ENCODE measurements at regions not wholly inside any gene's neighbourhood (a gene's known extent, or its start where the extent isn't known, plus 50 kb on each side); places are given as distances from the start of the nearest gene placed in this dataset.
"Not testable (repeated sequence)": the region's sequence is repeated elsewhere in the genome, so short reads cannot be mapped to it uniquely, and the experiment has no call there.

DNA sequence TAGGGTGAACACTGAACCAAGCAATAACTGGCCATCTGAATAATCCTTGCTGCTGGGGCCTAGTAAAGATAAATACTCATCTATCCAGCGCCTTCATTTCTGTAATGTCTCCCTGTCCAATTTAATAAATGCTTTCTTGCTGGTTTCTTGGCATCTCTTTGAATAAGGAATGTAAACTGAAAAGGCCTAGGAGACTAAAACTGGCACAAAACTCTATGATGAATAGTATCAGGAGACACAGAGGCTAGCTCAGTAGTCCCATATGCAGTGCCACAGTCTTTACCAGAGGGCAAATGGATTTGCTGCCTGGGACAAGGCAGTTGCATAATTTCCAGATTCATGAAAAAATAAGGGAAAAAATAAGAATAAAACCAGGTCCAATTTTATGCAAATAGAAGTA, 324.4 kb downstream of the CENPW start:
- intact Hi-C loops (cut with DNase I), result no loop called here
- no peaks in the 10 kb centered on the region for H3K36me3 ChIP-seq
- no peaks in the 10 kb centered on the region for H3K4me1 ChIP-seq
- H3K27me3 ChIP-seq, result no peaks in the 10 kb centered on the region
- no peak for TF ChIP-seq POLR2AphosphoS5 (IDR thresholded peaks at IDR 0.05; ENCODE audit: insufficient read depth in 1 of 2, low read depth in 1 of 2)
- TF ChIP-seq, protein P1, sequence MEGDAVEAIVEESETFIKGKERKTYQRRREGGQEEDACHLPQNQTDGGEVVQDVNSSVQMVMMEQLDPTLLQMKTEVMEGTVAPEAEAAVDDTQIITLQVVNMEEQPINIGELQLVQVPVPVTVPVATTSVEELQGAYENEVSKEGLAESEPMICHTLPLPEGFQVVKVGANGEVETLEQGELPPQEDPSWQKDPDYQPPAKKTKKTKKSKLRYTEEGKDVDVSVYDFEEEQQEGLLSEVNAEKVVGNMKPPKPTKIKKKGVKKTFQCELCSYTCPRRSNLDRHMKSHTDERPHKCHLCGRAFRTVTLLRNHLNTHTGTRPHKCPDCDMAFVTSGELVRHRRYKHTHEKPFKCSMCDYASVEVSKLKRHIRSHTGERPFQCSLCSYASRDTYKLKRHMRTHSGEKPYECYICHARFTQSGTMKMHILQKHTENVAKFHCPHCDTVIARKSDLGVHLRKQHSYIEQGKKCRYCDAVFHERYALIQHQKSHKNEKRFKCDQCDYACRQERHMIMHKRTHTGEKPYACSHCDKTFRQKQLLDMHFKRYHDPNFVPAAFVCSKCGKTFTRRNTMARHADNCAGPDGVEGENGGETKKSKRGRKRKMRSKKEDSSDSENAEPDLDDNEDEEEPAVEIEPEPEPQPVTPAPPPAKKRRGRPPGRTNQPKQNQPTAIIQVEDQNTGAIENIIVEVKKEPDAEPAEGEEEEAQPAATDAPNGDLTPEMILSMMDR (IDR thresholded peaks at IDR 0.05), result no peak
- no peak for TF ChIP-seq POLR2A (IDR thresholded peaks at IDR 0.05)
- no peaks in the 10 kb centered on the region for H3K9me3 ChIP-seq
- H3K4me3 ChIP-seq, result no peak overlapping the region
- no peak overlapping the region for H3K27ac ChIP-seq
- DNase-seq (ENCODE audit: extremely low spot score in 2 of 2), result no peak

DNA sequence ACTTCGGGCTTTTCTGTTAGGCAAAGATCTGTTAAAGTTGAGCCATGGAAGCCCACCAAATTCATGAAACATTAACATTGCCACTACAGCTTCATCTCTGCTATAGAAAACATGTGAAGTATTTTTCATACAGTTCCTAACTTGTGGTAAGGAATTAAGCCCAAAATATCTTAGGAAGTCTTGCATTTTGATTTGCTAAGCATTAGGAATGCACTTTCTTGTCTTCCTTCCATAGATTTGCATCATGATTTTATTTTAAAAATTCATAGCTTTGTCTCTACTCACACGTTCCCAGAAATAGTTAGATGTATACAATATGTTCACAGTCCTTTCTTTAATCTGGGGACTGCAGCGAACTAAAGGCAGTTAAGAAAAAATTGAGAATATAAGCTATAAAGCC, 325.6 kb downstream of the CENPW start:
- Histone ChIP-seq H3K36me3 (no peaks in the 10 kb centered on the region), H3K27me3 (no peaks in the 10 kb centered on the region), H3K9me3 (no peaks in the 10 kb centered on the region), H3K4me1 (no peaks in the 10 kb centered on the region), H3K27ac (no peak overlapping the region), H3K4me3 (no peak overlapping the region)
- DNase-seq (ENCODE audit: extremely low spot score in 2 of 2), result no peak
- intact Hi-C loops (cut with DNase I), result no loop called here
- TF ChIP-seq POLR2AphosphoS5 (IDR thresholded peaks at IDR 0.05; ENCODE audit: insufficient read depth in 1 of 2, low read depth in 1 of 2) (no peak), POLR2A (IDR thresholded peaks at IDR 0.05) (no peak)
- TF ChIP-seq, protein P1 (IDR thresholded peaks at IDR 0.05), result no peak

DNA sequence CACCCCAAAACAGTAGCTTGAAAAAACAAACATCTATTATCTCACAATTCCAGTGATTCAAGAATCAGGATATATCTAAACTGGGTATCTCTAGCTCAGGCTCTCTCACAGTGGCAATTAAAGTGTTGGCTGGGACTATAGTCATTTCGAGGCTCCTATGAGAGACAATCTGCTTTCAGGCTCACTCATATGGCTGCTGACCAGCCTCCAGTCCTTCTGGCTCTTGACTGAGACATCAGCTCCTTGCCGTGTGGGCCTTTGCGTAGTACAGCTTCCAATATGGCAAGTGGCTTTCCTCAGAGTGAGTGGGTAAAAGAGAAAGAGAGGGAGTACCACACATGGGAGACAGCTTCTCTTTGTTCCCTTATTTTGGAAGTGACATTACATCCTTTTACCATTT, 327.2 kb downstream of the CENPW start:
- TF ChIP-seq, protein P1 (IDR thresholded peaks at IDR 0.05), result no peak
- TF ChIP-seq POLR2AphosphoS5 (IDR thresholded peaks at IDR 0.05; ENCODE audit: insufficient read depth in 1 of 2, low read depth in 1 of 2) (no peak), POLR2A (IDR thresholded peaks at IDR 0.05) (no peak)
- no peak overlapping the region for H3K27ac ChIP-seq
- H3K4me1 ChIP-seq, result no peaks in the 10 kb centered on the region
- no peaks in the 10 kb centered on the region for H3K9me3 ChIP-seq
- DNase-seq (ENCODE audit: extremely low spot score in 2 of 2), result no peak
- H3K27me3 ChIP-seq, result no peaks in the 10 kb centered on the region
- intact Hi-C loops (cut with DNase I), result no loop called here
- no peak overlapping the region for H3K4me3 ChIP-seq
- no peaks in the 10 kb centered on the region for H3K36me3 ChIP-seq

GRCh38 chr6:126667728-126668127, 327.8 kb downstream of the CENPW start:
- TF ChIP-seq, protein P1 (IDR thresholded peaks at IDR 0.05), result no peak
- TF ChIP-seq POLR2A (IDR thresholded peaks at IDR 0.05) (no peak), POLR2AphosphoS5 (IDR thresholded peaks at IDR 0.05; ENCODE audit: insufficient read depth in 1 of 2, low read depth in 1 of 2) (no peak)
- Histone ChIP-seq H3K27ac (no peak overlapping the region), H3K4me3 (no peak overlapping the region), H3K36me3 (no peaks in the 10 kb centered on the region), H3K9me3 (no peaks in the 10 kb centered on the region), H3K27me3 (no peaks in the 10 kb centered on the region), H3K4me1 (no peaks in the 10 kb centered on the region)
- intact Hi-C loops (cut with DNase I), result no loop called here
- DNase-seq (ENCODE audit: extremely low spot score in 2 of 2), result no peak

DNA sequence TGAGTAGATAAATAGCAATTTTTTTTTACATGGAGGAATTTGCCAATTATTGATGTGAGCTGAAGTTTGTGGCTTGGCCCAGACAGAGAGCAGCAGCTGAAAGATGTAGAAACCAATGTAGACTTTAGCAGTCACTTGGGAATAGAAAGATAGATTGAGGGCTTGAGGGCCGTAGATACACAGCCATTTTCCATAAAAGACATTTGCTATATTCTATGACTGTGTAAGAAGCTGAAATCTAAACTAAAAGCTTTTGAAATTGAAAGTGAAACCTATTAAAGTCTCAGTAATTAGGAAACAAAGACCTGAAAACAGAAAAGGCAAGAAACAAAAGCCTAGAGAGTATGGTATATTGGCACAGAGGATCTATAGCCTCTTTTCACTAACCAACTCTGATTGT, 332.7 kb downstream of the CENPW start:
- intact Hi-C loops (cut with DNase I), result no loop called here
- no peak overlapping the region for H3K4me3 ChIP-seq
- H3K9me3 ChIP-seq, result no peaks in the 10 kb centered on the region
- no peaks in the 10 kb centered on the region for H3K27me3 ChIP-seq
- no peaks in the 10 kb centered on the region for H3K36me3 ChIP-seq
- H3K27ac ChIP-seq, result no peak overlapping the region
- TF ChIP-seq, protein P1 (IDR thresholded peaks at IDR 0.05), result no peak
- TF ChIP-seq POLR2A (IDR thresholded peaks at IDR 0.05), result no peak
- no peaks in the 10 kb centered on the region for H3K4me1 ChIP-seq
- no peak for DNase-seq (ENCODE audit: extremely low spot score in 2 of 2)

- H3K4me1 ChIP-seq; H3K27me3 ChIP-seq; H3K9me3 ChIP-seq; DNase-seq (ENCODE audit: extremely low spot score in 2 of 2); H3K4me3 ChIP-seq; H3K36me3 ChIP-seq; intact Hi-C loops (cut with DNase I); H3K27ac ChIP-seq: not testable (repeated sequence)
Observed at GRCh38 chr6:126673749-126674148, 333.8 kb downstream of the CENPW start.
